Epithelial cell of esophagus (primary cell): ENCODE measurements at regions not wholly inside any gene's neighbourhood (a gene's known extent, or its start where the extent isn't known, plus 50 kb on each side); places are given as distances from the start of the nearest gene placed in this dataset.

Source experiments
- DNase-seq: peaks from one replicate; pipeline ENCODE4 v3.0.0; 2010; ENCODE audit warnings: low read depth
- H3K4me3 ChIP-seq: 2 replicates; pipeline ENCODE4 v1.5.1; 2011; ENCODE audit warnings: mild to moderate bottlenecking, low read length, control low read depth
- CTCF ChIP-seq: IDR thresholded peaks from 2 replicates; pipeline ENCODE4 v1.5.1; 2011; ENCODE audit warnings: low read depth, mild to moderate bottlenecking, low read length, control low read depth, inconsistent platforms; ENCODE audit not compliant: insufficient read depth; ENCODE audit errors: missing control alignments

- TF ChIP-seq CTCF, result no peak
- H3K4me3 ChIP-seq, result no peak overlapping the region
- DNase-seq, result peak; percentile 38
These were observed 60.3 kb downstream of the CHRD start for GRCh38 chr3:184440151-184440550.

- H3K4me3 ChIP-seq, result no peak overlapping the region
- no peak for DNase-seq
- TF ChIP-seq CTCF, result no peak
These were observed 61.5 kb downstream of the CHRD start for GRCh38 chr3:184441202-184441900.

GRCh38 chr3:184443364-184443763 lies 63.5 kb downstream of the CHRD start:
- no peak overlapping the region for H3K4me3 ChIP-seq
- peak; percentile 88 for DNase-seq
- no peak for TF ChIP-seq CTCF

GRCh38 chr3:184443831-184444230 lies 64.0 kb downstream of the CHRD start:
- peak; percentile 85 for DNase-seq
- no peak overlapping the region for H3K4me3 ChIP-seq
- TF ChIP-seq CTCF, result no peak

GRCh38 chr3:184448321-184449160 lies 68.7 kb downstream of the CHRD start:
- no peak overlapping the region for H3K4me3 ChIP-seq
- peak; percentile 97 for DNase-seq
- no peak for TF ChIP-seq CTCF

- H3K4me3 ChIP-seq, result no peak overlapping the region
These were observed 69.3 kb downstream of the CHRD start for GRCh38 chr3:184449161-184449515.

More at GRCh38 chr3:184449161-184449515, 69.3 kb downstream of the CHRD start:
- no peak for DNase-seq
- TF ChIP-seq CTCF, result no peak
